K562 (cell line): ENCODE measurements at regions not wholly inside any gene's neighbourhood (a gene's known extent, or its start where the extent isn't known, plus 50 kb on each side); places are given as distances from the start of the nearest gene placed in this dataset.
A peak's percentile ranks its signal among the peaks of the same experiment; 100 is the strongest.

ENCODE experiments used
- CBFA2T2 ChIP-seq: fragments of 450-650 bp; conservative IDR thresholded peaks from 2 replicates; pipeline ENCODE4 v1.6.1; 2017; ENCODE audit warnings: mild to moderate bottlenecking
- CBX8 ChIP-seq: fragments of 200-600 bp; sonication (generic); IDR thresholded peaks from 2 replicates; pipeline ENCODE4 v1.6.1; 2012; ENCODE audit warnings: borderline replicate concordance, mixed run types, low read depth, mild to moderate bottlenecking, moderate library complexity, mixed read lengths, low read length, control low read depth, inconsistent platforms; ENCODE audit not compliant: poor library complexity, severe bottlenecking; ENCODE audit errors: extremely low read depth
- CREB1 ChIP-seq, 2 experiments: sonication (generic) in 1 of 2; formaldehyde crosslinking in 1 of 2; IDR thresholded peaks; 2 replicates each; pipeline versions ENCODE4 v1.6.1 to v1.8.0; 2012 to 2022; ENCODE audit warnings: inconsistent platforms in 1 of 2, mild to moderate bottlenecking in 1 of 2, missing genetic modification reagents in 1 of 2, moderate library complexity in 1 of 2
- E2F3 ChIP-seq: fragments of 250-450 bp; sonication (Bioruptor Pico); IDR thresholded peaks from 2 replicates; pipeline ENCODE4 v1.4.0; 2020; ENCODE audit warnings: mild to moderate bottlenecking
- EP300 ChIP-seq: IDR thresholded peaks from 2 replicates; pipeline ENCODE4 v1.6.1; 2012; ENCODE audit warnings: low read length, improper control_type of control experiment
- FOXK1 ChIP-seq: sonication (generic); formaldehyde crosslinking; IDR thresholded peaks from 2 replicates; pipeline ENCODE4 v1.8.0; 2022; ENCODE audit warnings: missing genetic modification reagents, mild to moderate bottlenecking, borderline replicate concordance
- FOXM1 ChIP-seq, 2 experiments: fragments of 450-650 bp in 1 of 2; sonication (generic) in 1 of 2; formaldehyde crosslinking in 1 of 2; IDR thresholded peaks; 2 replicates each; pipeline versions ENCODE4 v1.6.1 to v1.9.0; 2017 to 2022; ENCODE audit warnings: low read depth in 2 of 2, mild to moderate bottlenecking in 2 of 2, missing genetic modification reagents in 1 of 2, moderate library complexity in 1 of 2
- GATA2 ChIP-seq: sonication (generic); formaldehyde crosslinking; IDR thresholded peaks from 2 replicates; pipeline ENCODE4 v1.4.0; 2020; ENCODE audit warnings: mild to moderate bottlenecking, missing genetic modification reagents
- GTF3C2 ChIP-seq: IDR thresholded peaks from 3 replicates; pipeline ENCODE4 v1.6.1; 2011; ENCODE audit warnings: borderline replicate concordance, mild to moderate bottlenecking, moderate library complexity; ENCODE audit not compliant: insufficient read length; ENCODE audit errors: extremely low read depth
- HSF4 ChIP-seq: fragments of 250-450 bp; sonication (Bioruptor Pico); IDR thresholded peaks from 2 replicates; pipeline ENCODE4 v2.1.2; 2022; ENCODE audit warnings: mild to moderate bottlenecking, moderate library complexity, borderline replicate concordance
- ID3 ChIP-seq, 2 experiments: fragments of 250-450 bp in 1 of 2; fragments of 450-650 bp in 1 of 2; sonication (Bioruptor Pico) in 1 of 2; IDR thresholded peaks; 2 replicates each; pipeline versions ENCODE4 v1.6.1 to v1.8.0; 2016 to 2021; ENCODE audit warnings: mild to moderate bottlenecking in 2 of 2, moderate library complexity in 2 of 2, missing compliant biosample characterization in 1 of 2, missing genetic modification characterization in 1 of 2
- IRF2 ChIP-seq: sonication (generic); formaldehyde crosslinking; IDR thresholded peaks from 2 replicates; pipeline ENCODE4 v1.8.1; 2022; ENCODE audit warnings: mild to moderate bottlenecking, missing genetic modification reagents
- KDM1A ChIP-seq, 2 experiments: fragments of 450-650 bp; IDR thresholded peaks; 2 replicates each; pipeline ENCODE4 v1.6.1; 2016; ENCODE audit warnings: mild to moderate bottlenecking in 2 of 2
- NCOR1 ChIP-seq: fragments of 450-650 bp; IDR thresholded peaks from 2 replicates; pipeline ENCODE4 v1.6.1; 2016; ENCODE audit warnings: mild to moderate bottlenecking, moderate library complexity
- PML ChIP-seq: IDR thresholded peaks from 2 replicates; pipeline ENCODE4 v1.6.1; 2012; ENCODE audit warnings: low read length, inconsistent platforms
- SAFB ChIP-seq: fragments of 200-400 bp; formaldehyde crosslinking; IDR thresholded peaks from 2 replicates; pipeline ENCODE4 v1.6.1; 2017; ENCODE audit warnings: low read depth, low read length, borderline replicate concordance
- SMARCB1 ChIP-seq: IDR thresholded peaks from 2 replicates; pipeline ENCODE4 v1.6.1; 2011; ENCODE audit warnings: improper control_type of control experiment, low read depth; ENCODE audit not compliant: insufficient read length
- STAT5B ChIP-seq: fragments of 250-450 bp; sonication (Bioruptor Pico); IDR thresholded peaks from 2 replicates; pipeline ENCODE4 v1.8.0; 2021; ENCODE audit warnings: mild to moderate bottlenecking, inconsistent platforms
- TAL1 ChIP-seq: fragments of 450-650 bp; IDR thresholded peaks from 2 replicates; pipeline ENCODE4 v1.6.1; 2016; ENCODE audit warnings: mild to moderate bottlenecking
- TCF15 ChIP-seq: fragments of 250-450 bp; sonication (Bioruptor Pico); IDR thresholded peaks from 2 replicates; pipeline ENCODE4 v1.8.0; 2022; ENCODE audit warnings: moderate library complexity, mild to moderate bottlenecking, inconsistent platforms
- TEAD2 ChIP-seq: fragments of 450-650 bp; IDR thresholded peaks from 2 replicates; pipeline ENCODE4 v1.6.1; 2016; ENCODE audit warnings: missing genetic modification characterization, control low read depth, missing compliant biosample characterization
- TEAD4 ChIP-seq, 2 experiments: sonication (generic) in 1 of 2; formaldehyde crosslinking in 1 of 2; IDR thresholded peaks; 2 replicates each; pipeline versions ENCODE4 v1.6.1 to v1.8.0; 2012 to 2022; ENCODE audit warnings: borderline replicate concordance in 1 of 2, inconsistent platforms in 1 of 2, low read length in 1 of 2, mild to moderate bottlenecking in 1 of 2, missing genetic modification reagents in 1 of 2
- ZNF174 ChIP-seq: fragments of 250-450 bp; sonication (Bioruptor Pico); IDR thresholded peaks from 2 replicates; pipeline ENCODE4 v1.4.0; 2020; ENCODE audit warnings: mild to moderate bottlenecking

- TF ChIP-seq FOXK1 (CRISPR knock-in tag) (no peak), GATA2 (CRISPR knock-in tag) (0 out of 2 replicates have a peak, but pooled peaks have one; percentile 22), TEAD4 (IDR thresholded peaks at IDR 0.05; ENCODE audit: low read length) (peak; percentile 75), TEAD4 (CRISPR knock-in tag; IDR thresholded peaks at IDR 0.05; ENCODE audit: borderline replicate concordance) (no peak), EP300 (peak; percentile 45; the same call in 1 of the 2 replicates), CBFA2T2 (peak; percentile 55; the same call in 1 of the 2 replicates), SAFB (no peak), HSF4 (CRISPR knock-in tag) (no peak), NCOR1 (peak; percentile 40; the same call in 1 of the 2 replicates), E2F3 (CRISPR knock-in tag) (no peak), CREB1 (IDR thresholded peaks at IDR 0.05) (no peak), CREB1 (CRISPR knock-in tag; IDR thresholded peaks at IDR 0.05) (no peak), IRF2 (CRISPR knock-in tag) (no peak), STAT5B (CRISPR knock-in tag) (no peak), CBX8 (no peak), TAL1 (peak; percentile 67), PML (0 out of 2 replicates have a peak, but pooled peaks have one; percentile 24), GTF3C2 (no peak), KDM1A (IDR thresholded peaks at IDR 0.05) (0 out of 4 replicates have a peak, but pooled peaks of 1 of the 2 experiments have one; percentile 9), ZNF174 (no peak), FOXM1 (IDR thresholded peaks at IDR 0.05; ENCODE audit: low read depth) (0 out of 2 replicates have a peak, but pooled peaks have one; percentile 37), FOXM1 (CRISPR knock-in tag; IDR thresholded peaks at IDR 0.05; ENCODE audit: low read depth) (no peak), TCF15 (no peak), TEAD2 (tag) (no peak), SMARCB1 (no peak), ID3 (CRISPR knock-in tag; IDR thresholded peaks at IDR 0.05) (no peak), ID3 (tag; IDR thresholded peaks at IDR 0.05) (no peak)
- TF ChIP-seq, all 486 proteins: peak for 18
These were observed 116.3 kb downstream of the SNX5 start (continued) for GRCh38 chr20:17852323-17852722.
